Endothelial cell of umbilical vein (primary cell): ENCODE measurements at regions not wholly inside any gene's neighbourhood (a gene's known extent, or its start where the extent isn't known, plus 50 kb on each side); places are given as distances from the start of the nearest gene placed in this dataset.

ENCODE experiments used
- BruUV-seq: library from RNA; stranded (reverse); fragments of 400-500 nt; replicated peaks from 2 replicates; lab custom pipeline; 2021; lab: Mats Ljungman, UMichigan
- CTCF ChIA-PET: fragments of 300-600, 350-600 bp; sonication (Branson Sonifier 250); formaldehyde crosslinking; loops from one replicate; lab custom pipeline; 2021; ENCODE audit warnings: antibody characterized with exemption, inconsistent platforms; lab: Charles Lee
- POLR2A ChIA-PET: fragments of 300-600, 350-600 bp; sonication (Branson Sonifier 250); formaldehyde crosslinking; loops from one replicate; lab custom pipeline; 2021; ENCODE audit warnings: antibody characterized with exemption, inconsistent platforms; lab: Charles Lee
- DNase-seq: peaks from one replicate; pipeline ENCODE4 v3.0.0-alpha.2; 2011; ENCODE audit warnings: low read depth, low spot score
- FAIRE-seq: peaks from 2 replicates; lab custom pipeline; 2011; peaks lifted over from hg19 to GRCh38; lab: Jason Lieb, UNC
- H2AFZ ChIP-seq: 2 replicates; pipeline ENCODE4 v1.6.0; 2012; ENCODE audit warnings: low read depth, low read length, control low read depth, inconsistent platforms
- H3K27ac ChIP-seq: 2 replicates; pipeline ENCODE4 v1.5.1; 2011; ENCODE audit warnings: low read depth, mild to moderate bottlenecking, control low read depth, low read length, moderate library complexity; ENCODE audit not compliant: insufficient read depth
- H3K27me3 ChIP-seq, 2 experiments: 2 replicates each; pipeline versions ENCODE4 v1.6.0 to v1.6.1; 2011; ENCODE audit warnings: low read length in 2 of 2, mixed read lengths in 1 of 2; ENCODE audit not compliant: control insufficient read depth in 2 of 2, insufficient read depth in 2 of 2
- H3K36me3 ChIP-seq, 2 experiments: 2 replicates in 1 of 2; 3 replicates in 1 of 2; pipeline ENCODE4 v1.5.1; 2011; ENCODE audit warnings: low read length in 2 of 2, mild to moderate bottlenecking in 1 of 2, moderate library complexity in 1 of 2; ENCODE audit not compliant: control insufficient read depth in 2 of 2, insufficient read depth in 2 of 2; ENCODE audit errors: extremely low read depth in 1 of 2
- H3K4me1 ChIP-seq: 3 replicates; pipeline ENCODE4 v1.5.1; 2011; ENCODE audit warnings: mild to moderate bottlenecking, low read length; ENCODE audit not compliant: control insufficient read depth, insufficient read depth; ENCODE audit errors: extremely low read depth
- H3K4me2 ChIP-seq: 2 replicates; pipeline ENCODE4 v1.6.1; 2011; ENCODE audit warnings: low read length, control low read depth, mixed read lengths; ENCODE audit not compliant: insufficient read depth
- H3K4me3 ChIP-seq, 3 experiments: fragments of 200-600 bp in 1 of 3; sonication (generic), shearing (Covaris generic) in 1 of 3; replicated peaks in 1 of 3; 2 replicates each; pipeline ENCODE4 v1.5.1; 2011 to 2016; ENCODE audit warnings: control low read depth in 3 of 3, low read length in 3 of 3, mild to moderate bottlenecking in 2 of 3, inconsistent platforms in 1 of 3, low read depth in 1 of 3, moderate library complexity in 1 of 3; ENCODE audit not compliant: insufficient read depth in 1 of 3
- H3K79me2 ChIP-seq: 2 replicates; pipeline ENCODE4 v1.6.0; 2012; ENCODE audit warnings: low read length, inconsistent platforms; ENCODE audit not compliant: control insufficient read depth, insufficient read depth
- H3K9ac ChIP-seq: replicated peaks from 2 replicates; pipeline ENCODE3; 2011; ENCODE audit warnings: low read length, control low read depth; ENCODE audit not compliant: insufficient read depth; ENCODE audit errors: extremely low read depth
- H3K9me1 ChIP-seq: replicated peaks from 3 replicates; pipeline ENCODE4 v1.6.0; 2011; ENCODE audit warnings: mild to moderate bottlenecking, low read length; ENCODE audit not compliant: control insufficient read depth, insufficient read depth; ENCODE audit errors: extremely low read depth
- H3K9me3 ChIP-seq: replicated peaks from 2 replicates; pipeline ENCODE4 v1.5.1; 2012; ENCODE audit warnings: low read length, inconsistent platforms; ENCODE audit not compliant: control insufficient read depth, insufficient read depth
- H4K20me1 ChIP-seq: replicated peaks from 2 replicates; pipeline ENCODE3; 2011; ENCODE audit warnings: mild to moderate bottlenecking, low read length; ENCODE audit not compliant: control insufficient read depth, insufficient read depth; ENCODE audit errors: extremely low read depth
- EZH2 ChIP-seq: IDR thresholded peaks from 2 replicates; pipeline ENCODE4 v1.6.1; 2012; ENCODE audit warnings: borderline replicate concordance, low read depth, mild to moderate bottlenecking, moderate library complexity, low read length, inconsistent platforms; ENCODE audit not compliant: severe bottlenecking
- FOS ChIP-seq: IDR thresholded peaks from 2 replicates; pipeline ENCODE4 v1.6.1; 2011; ENCODE audit warnings: mild to moderate bottlenecking, low read length, moderate library complexity, borderline replicate concordance; ENCODE audit not compliant: insufficient read depth
- GATA2 ChIP-seq: IDR thresholded peaks from 2 replicates; pipeline ENCODE4 v1.7.0; 2011; ENCODE audit warnings: low read depth, mild to moderate bottlenecking, moderate library complexity, mixed read lengths, low read length; ENCODE audit not compliant: insufficient read length, insufficient read depth
- JUN ChIP-seq: IDR thresholded peaks from 2 replicates; pipeline ENCODE4 v1.6.1; 2011; ENCODE audit warnings: borderline replicate concordance, low read depth; ENCODE audit not compliant: insufficient read length, insufficient read depth
- MAX ChIP-seq: IDR thresholded peaks from 2 replicates; pipeline ENCODE4 v1.6.1; 2011; ENCODE audit not compliant: insufficient read depth, insufficient read length
- MYC ChIP-seq: IDR thresholded peaks from one replicate; pipeline ENCODE4 v1.6.1; 2011; ENCODE audit warnings: mild to moderate bottlenecking, low read depth, low read length
- POLR2A ChIP-seq: IDR thresholded peaks from 2 replicates; pipeline ENCODE4 v1.6.1; 2012; ENCODE audit warnings: low read depth, mild to moderate bottlenecking, control low read depth, low read length
- POLR2AphosphoS5 ChIP-seq: IDR thresholded peaks from 2 replicates; pipeline ENCODE4 v1.6.1; 2012; ENCODE audit warnings: low read depth, mild to moderate bottlenecking, control low read depth, low read length, moderate library complexity; ENCODE audit not compliant: insufficient read depth
- dilution Hi-C: fragments of 300-500 bp; cut with MboI; formaldehyde crosslinking; loops from one replicate; pipeline ENCODE4 v1.15.0; 2019; ENCODE audit warnings: low sequenced_read_pairs; ENCODE audit not compliant: extremely low pct_ligation_motif_present
- intact Hi-C: fragments of 100-400 bp; cut with micrococcal nuclease; formaldehyde crosslinking; loops from one replicate; pipeline ENCODE4 v1.10.0; 2022
- TF ChIP-seq, protein P1 (sequence below), 2 donors: IDR thresholded peaks; 1 replicate in 1 of 2; 2 replicates in 1 of 2; pipeline ENCODE4 v1.5.1; 2011; ENCODE audit warnings: low read length in 2 of 2, mild to moderate bottlenecking in 2 of 2, moderate library complexity in 2 of 2, control low read depth in 1 of 2, inconsistent platforms in 1 of 2, low read depth in 1 of 2; ENCODE audit not compliant: insufficient read depth in 1 of 2; ENCODE audit errors: extremely low read depth in 1 of 2

GRCh38 chrX:139191286-139191685, 339.3 kb upstream of the F9 start:
- Histone ChIP-seq H3K36me3 (no peaks in the 10 kb centered on the region), H3K9ac (no peak overlapping the region), H3K4me2 (no peak overlapping the region), H3K9me1 (no peaks in the 10 kb centered on the region), H4K20me1 (no peaks in the 10 kb centered on the region), H3K9me3 (no peaks in the 10 kb centered on the region), H3K79me2 (no peaks in the 10 kb centered on the region), H3K27me3 (peaks cover 0 to 9% of the 10 kb centered on the region in 2 experiments), H3K4me1 (no peaks in the 10 kb centered on the region), H3K4me3 (no peak overlapping the region), H3K27ac (no peak overlapping the region), H2AFZ (no peak overlapping the region)
- POLR2A ChIA-PET: no interaction called here
- CTCF ChIA-PET: no interaction called here
- intact Hi-C loops: no loop called here
- no TSS peak for BruUV-seq
- dilution Hi-C loops: no loop called here
- FAIRE-seq (no peak), DNase-seq (no peak)
- TF ChIP-seq MAX (no peak), FOS (no peak), POLR2AphosphoS5 (no peak), JUN (no peak), MYC (no peak)

DNA sequence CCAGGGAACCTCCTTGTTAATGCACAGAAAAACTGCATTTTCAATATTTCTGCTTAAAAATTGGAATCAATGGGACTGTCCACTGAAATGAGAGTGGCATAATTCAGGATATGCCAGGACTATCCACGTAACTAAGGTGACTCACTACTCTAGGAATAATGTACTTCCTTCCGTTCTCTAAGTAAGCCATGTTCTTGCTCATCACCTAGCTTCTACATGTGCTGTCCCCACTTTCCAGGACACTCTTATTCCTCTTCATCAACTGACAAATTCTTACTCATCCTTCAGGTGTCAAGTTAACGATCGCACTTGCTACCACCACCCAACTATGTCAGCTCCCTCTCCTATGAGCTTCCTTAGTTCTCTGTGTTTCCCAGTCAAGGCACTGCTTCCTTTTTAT, 342.8 kb upstream of the F9 start:
- no peaks in the 10 kb centered on the region for H3K9me1 ChIP-seq
- dilution Hi-C loops (no loop called here), intact Hi-C loops (no loop called here)
- no peak for DNase-seq
- H3K4me3 ChIP-seq: no peak overlapping the region
- no peak overlapping the region for H3K9ac ChIP-seq
- H3K79me2 ChIP-seq: no peaks in the 10 kb centered on the region
- POLR2A ChIA-PET: no interaction called here
- H3K36me3 ChIP-seq: no peaks in the 10 kb centered on the region
- H3K27me3 ChIP-seq: no peaks in the 10 kb centered on the region
- H3K4me1 ChIP-seq: no peaks in the 10 kb centered on the region
- no peak overlapping the region for H2AFZ ChIP-seq
- H3K9me3 ChIP-seq: no peaks in the 10 kb centered on the region
- FAIRE-seq: no peak
- CTCF ChIA-PET: no interaction called here
- TF ChIP-seq MAX (no peak), JUN (no peak), POLR2AphosphoS5 (no peak), GATA2 (no peak), MYC (no peak), EZH2 (no peak), FOS (no peak), POLR2A (no peak)
- TF ChIP-seq, protein P1, sequence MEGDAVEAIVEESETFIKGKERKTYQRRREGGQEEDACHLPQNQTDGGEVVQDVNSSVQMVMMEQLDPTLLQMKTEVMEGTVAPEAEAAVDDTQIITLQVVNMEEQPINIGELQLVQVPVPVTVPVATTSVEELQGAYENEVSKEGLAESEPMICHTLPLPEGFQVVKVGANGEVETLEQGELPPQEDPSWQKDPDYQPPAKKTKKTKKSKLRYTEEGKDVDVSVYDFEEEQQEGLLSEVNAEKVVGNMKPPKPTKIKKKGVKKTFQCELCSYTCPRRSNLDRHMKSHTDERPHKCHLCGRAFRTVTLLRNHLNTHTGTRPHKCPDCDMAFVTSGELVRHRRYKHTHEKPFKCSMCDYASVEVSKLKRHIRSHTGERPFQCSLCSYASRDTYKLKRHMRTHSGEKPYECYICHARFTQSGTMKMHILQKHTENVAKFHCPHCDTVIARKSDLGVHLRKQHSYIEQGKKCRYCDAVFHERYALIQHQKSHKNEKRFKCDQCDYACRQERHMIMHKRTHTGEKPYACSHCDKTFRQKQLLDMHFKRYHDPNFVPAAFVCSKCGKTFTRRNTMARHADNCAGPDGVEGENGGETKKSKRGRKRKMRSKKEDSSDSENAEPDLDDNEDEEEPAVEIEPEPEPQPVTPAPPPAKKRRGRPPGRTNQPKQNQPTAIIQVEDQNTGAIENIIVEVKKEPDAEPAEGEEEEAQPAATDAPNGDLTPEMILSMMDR (IDR thresholded peaks at IDR 0.05; ENCODE audit: extremely low read depth in 1 of 2, insufficient read depth in 1 of 2, low read depth in 1 of 2, low read length in 2 of 2): no peak
- no peak overlapping the region for H3K4me2 ChIP-seq
- no TSS peak for BruUV-seq
- no peaks in the 10 kb centered on the region for H4K20me1 ChIP-seq
- no peak overlapping the region for H3K27ac ChIP-seq
